ENCODE measurements at regions not wholly inside any gene's neighbourhood (a gene's known extent, or its start where the extent isn't known, plus 50 kb on each side); places are given as distances from the start of the nearest gene placed in this dataset.

DNA sequence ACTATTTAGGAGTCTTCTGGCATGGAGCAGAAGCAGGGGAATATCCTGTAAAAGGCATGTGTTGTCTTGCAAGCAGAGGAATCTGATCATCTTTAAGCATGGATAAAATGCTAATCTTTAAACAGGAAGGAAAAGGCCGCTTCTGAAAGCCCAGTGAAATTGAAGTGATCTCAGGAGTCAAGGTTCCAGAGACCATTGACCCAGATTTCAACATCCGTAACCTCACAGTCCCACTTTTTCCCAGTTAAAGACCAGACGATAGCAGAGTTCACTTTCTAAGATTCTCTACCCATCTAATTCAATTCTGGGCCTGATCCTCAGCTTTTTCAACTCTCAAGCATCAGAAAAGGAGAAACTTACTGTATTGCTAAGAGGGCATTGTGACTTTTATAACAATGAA lies 332.2 kb upstream of the LRP1B start:
- TF ChIP-seq CTCF (IDR thresholded peaks at IDR 0.05 in 8 of 11, conservative IDR thresholded peaks at IDR 0.05 in 3 of 11) (no peak), POLR2A (IDR thresholded peaks at IDR 0.05) (no peak), POLR2AphosphoS5 (IDR thresholded peaks at IDR 0.05) (no peak)
